ENCODE measurements at regions not wholly inside any gene's neighbourhood (a gene's known extent, or its start where the extent isn't known, plus 50 kb on each side); places are given as distances from the start of the nearest gene placed in this dataset.

- TF ChIP-seq, protein P1, sequence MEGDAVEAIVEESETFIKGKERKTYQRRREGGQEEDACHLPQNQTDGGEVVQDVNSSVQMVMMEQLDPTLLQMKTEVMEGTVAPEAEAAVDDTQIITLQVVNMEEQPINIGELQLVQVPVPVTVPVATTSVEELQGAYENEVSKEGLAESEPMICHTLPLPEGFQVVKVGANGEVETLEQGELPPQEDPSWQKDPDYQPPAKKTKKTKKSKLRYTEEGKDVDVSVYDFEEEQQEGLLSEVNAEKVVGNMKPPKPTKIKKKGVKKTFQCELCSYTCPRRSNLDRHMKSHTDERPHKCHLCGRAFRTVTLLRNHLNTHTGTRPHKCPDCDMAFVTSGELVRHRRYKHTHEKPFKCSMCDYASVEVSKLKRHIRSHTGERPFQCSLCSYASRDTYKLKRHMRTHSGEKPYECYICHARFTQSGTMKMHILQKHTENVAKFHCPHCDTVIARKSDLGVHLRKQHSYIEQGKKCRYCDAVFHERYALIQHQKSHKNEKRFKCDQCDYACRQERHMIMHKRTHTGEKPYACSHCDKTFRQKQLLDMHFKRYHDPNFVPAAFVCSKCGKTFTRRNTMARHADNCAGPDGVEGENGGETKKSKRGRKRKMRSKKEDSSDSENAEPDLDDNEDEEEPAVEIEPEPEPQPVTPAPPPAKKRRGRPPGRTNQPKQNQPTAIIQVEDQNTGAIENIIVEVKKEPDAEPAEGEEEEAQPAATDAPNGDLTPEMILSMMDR (IDR thresholded peaks at IDR 0.05; ENCODE audit: low read length) = no peak
- TF ChIP-seq EZH2 (IDR thresholded peaks at IDR 0.05; ENCODE audit: borderline replicate concordance, low read length) = no peak
These were observed 593.4 kb upstream of the TUSC1 start for GRCh38 chr9:26271495-26272122.
